H1 (cell line): ENCODE measurements at regions not wholly inside any gene's neighbourhood (a gene's known extent, or its start where the extent isn't known, plus 50 kb on each side); places are given as distances from the start of the nearest gene placed in this dataset.

Experiments
- CTCF ChIA-PET: fragments of 300-600 bp; sonication (Branson Sonifier 250); formaldehyde crosslinking; loops from one replicate; lab custom pipeline; 2021; ENCODE audit not compliant: partially characterized antibody; lab: Charles Lee
- POLR2A ChIA-PET: fragments of 300-600 bp; sonication (Branson Sonifier 250); formaldehyde crosslinking; loops from one replicate; lab custom pipeline; 2021; ENCODE audit warnings: inconsistent platforms; ENCODE audit not compliant: partially characterized antibody; lab: Charles Lee
- DNase-seq, 2 experiments: peaks; one replicate each; pipeline versions ENCODE4 v3.0.0 to v3.0.0-alpha.2; 2010 to 2022; ENCODE audit warnings: low spot score in 2 of 2, low read depth in 1 of 2, mixed read lengths in 1 of 2
- FAIRE-seq: peaks from 2 replicates; lab custom pipeline; 2011; peaks lifted over from hg19 to GRCh38; lab: Jason Lieb, UNC
- H2AFZ ChIP-seq: 2 replicates; pipeline ENCODE4 v1.8.1; 2012; ENCODE audit warnings: low read length, inconsistent platforms
- H2AK5ac ChIP-seq: 2 replicates; pipeline ENCODE4 v1.6.1; 2013; ENCODE audit warnings: low read depth, low read length
- H2BK120ac ChIP-seq: replicated peaks from 2 replicates; pipeline ENCODE3; 2013; ENCODE audit warnings: low read depth, low read length, inconsistent platforms
- H2BK12ac ChIP-seq: 2 replicates; pipeline ENCODE4 v1.6.1; 2013; ENCODE audit warnings: low read depth, low read length
- H2BK15ac ChIP-seq: 2 replicates; pipeline ENCODE4 v1.6.1; 2013; ENCODE audit warnings: low read length
- H2BK20ac ChIP-seq: 2 replicates; pipeline ENCODE4 v1.6.1; 2013; ENCODE audit warnings: low read length
- H2BK5ac ChIP-seq: 2 replicates; pipeline ENCODE4 v1.6.1; 2013; ENCODE audit warnings: low read depth, low read length
- H3K14ac ChIP-seq: 2 replicates; pipeline ENCODE4 v1.6.1; 2013; ENCODE audit warnings: inconsistent platforms; ENCODE audit not compliant: insufficient read length
- H3K18ac ChIP-seq: 2 replicates; pipeline ENCODE4 v1.6.1; 2013; ENCODE audit warnings: low read length; ENCODE audit errors: extremely low read depth
- H3K23ac ChIP-seq: 2 replicates; pipeline ENCODE4 v1.6.1; 2013; ENCODE audit warnings: inconsistent platforms; ENCODE audit not compliant: insufficient read length
- H3K23me2 ChIP-seq: 2 replicates; pipeline ENCODE4 v1.6.1; 2013; ENCODE audit warnings: low read depth, low read length
- H3K27ac ChIP-seq: 2 replicates; pipeline ENCODE4 v1.6.1; 2011; ENCODE audit warnings: low read depth, low read length, inconsistent platforms
- H3K27me3 ChIP-seq, 4 experiments: replicated peaks in 1 of 4; 1 replicate in 1 of 4; 2 replicates in 3 of 4; pipeline versions ENCODE4 v1.6.1 to v1.8.1; 2011 to 2013; ENCODE audit warnings: low read length in 3 of 4, mild to moderate bottlenecking in 3 of 4, inconsistent platforms in 2 of 4, mixed read lengths in 2 of 4, moderate library complexity in 1 of 4; ENCODE audit not compliant: control insufficient read depth in 3 of 4, insufficient read depth in 3 of 4; ENCODE audit errors: extremely low read depth in 1 of 4
- H3K36me3 ChIP-seq, 4 experiments: 2 replicates each; pipeline versions ENCODE4 v1.6.1 to v1.8.1; 2011 to 2013; ENCODE audit warnings: mild to moderate bottlenecking in 4 of 4, low read length in 3 of 4, moderate library complexity in 2 of 4, control low read depth in 1 of 4, inconsistent platforms in 1 of 4; ENCODE audit not compliant: insufficient read depth in 4 of 4, control insufficient read depth in 2 of 4
- H3K4ac ChIP-seq: replicated peaks from 2 replicates; pipeline ENCODE3; 2013; ENCODE audit warnings: low read length, low read depth, mixed read lengths, inconsistent platforms; ENCODE audit not compliant: insufficient read length
- H3K4me1 ChIP-seq, 4 experiments: replicated peaks in 1 of 4; 1 replicate in 1 of 4; 2 replicates in 3 of 4; pipeline versions ENCODE4 v1.6.1 to v1.8.1; 2011 to 2013; ENCODE audit warnings: low read length in 3 of 4, inconsistent platforms in 2 of 4, mixed read lengths in 1 of 4; ENCODE audit not compliant: insufficient read depth in 4 of 4, control insufficient read depth in 3 of 4
- H3K4me2 ChIP-seq, 2 experiments: 2 replicates each; pipeline versions ENCODE4 v1.6.1 to v1.8.1; 2011 to 2013; ENCODE audit warnings: low read depth in 2 of 2, low read length in 2 of 2, control low read depth in 1 of 2, inconsistent platforms in 1 of 2, mild to moderate bottlenecking in 1 of 2; ENCODE audit not compliant: insufficient read depth in 1 of 2
- H3K4me3 ChIP-seq, 4 experiments: fragments of 200-600, 300-600 bp in 1 of 4; sonication (generic), shearing (Covaris generic), sonication (Bioruptor Twin) in 1 of 4; 2 replicates each; pipeline versions ENCODE4 v1.5.1 to v1.8.1; 2011 to 2016; ENCODE audit warnings: low read length in 4 of 4, low read depth in 3 of 4, control low read depth in 2 of 4, inconsistent platforms in 2 of 4, mild to moderate bottlenecking in 2 of 4, mixed read lengths in 1 of 4, moderate library complexity in 1 of 4; ENCODE audit not compliant: insufficient read depth in 2 of 4; ENCODE audit errors: extremely low read depth in 1 of 4
- H3K56ac ChIP-seq: replicated peaks from 2 replicates; pipeline ENCODE3; 2013; ENCODE audit warnings: low read depth, mild to moderate bottlenecking, mixed read lengths, low read length, inconsistent platforms; ENCODE audit not compliant: insufficient read length
- H3K79me1 ChIP-seq: 2 replicates; pipeline ENCODE4 v1.6.1; 2013; ENCODE audit warnings: low read depth, low read length, control low read depth
- H3K79me2 ChIP-seq, 2 experiments: 2 replicates each; pipeline versions ENCODE4 v1.6.1 to v1.8.1; 2012 to 2013; ENCODE audit warnings: low read length in 2 of 2, mild to moderate bottlenecking in 2 of 2, inconsistent platforms in 1 of 2; ENCODE audit not compliant: insufficient read depth in 2 of 2, control insufficient read depth in 1 of 2
- H3K9ac ChIP-seq, 4 experiments: replicated peaks in 1 of 4; 1 replicate in 1 of 4; 2 replicates in 3 of 4; pipeline versions ENCODE4 v1.6.1 to v1.8.1; 2011 to 2013; ENCODE audit warnings: low read depth in 3 of 4, low read length in 3 of 4, control low read depth in 2 of 4, mild to moderate bottlenecking in 2 of 4, moderate library complexity in 2 of 4, inconsistent platforms in 1 of 4; ENCODE audit errors: extremely low read depth in 1 of 4
- H3K9me3 ChIP-seq, 2 experiments: 2 replicates each; pipeline versions ENCODE4 v1.6.1 to v1.8.1; 2012 to 2013; ENCODE audit warnings: mild to moderate bottlenecking in 2 of 2, moderate library complexity in 2 of 2, control low read depth in 1 of 2, inconsistent platforms in 1 of 2, low read depth in 1 of 2, low read length in 1 of 2, mixed read lengths in 1 of 2; ENCODE audit not compliant: insufficient read depth in 2 of 2
- H4K20me1 ChIP-seq, 2 experiments: replicated peaks in 1 of 2; 2 replicates each; pipeline versions ENCODE3 to v1.8.1; 2011 to 2013; ENCODE audit warnings: inconsistent platforms in 2 of 2, low read length in 2 of 2, mild to moderate bottlenecking in 1 of 2; ENCODE audit not compliant: insufficient read depth in 2 of 2, control insufficient read depth in 1 of 2
- H4K5ac ChIP-seq: 2 replicates; pipeline ENCODE4 v1.6.1; 2013; ENCODE audit warnings: low read length, low read depth, mixed read lengths, inconsistent platforms; ENCODE audit not compliant: insufficient read length
- H4K8ac ChIP-seq: 2 replicates; pipeline ENCODE4 v1.8.0; 2013; ENCODE audit warnings: mild to moderate bottlenecking, moderate library complexity, low read length, inconsistent platforms; ENCODE audit not compliant: insufficient read depth; ENCODE audit errors: extremely low read depth
- H4K91ac ChIP-seq: replicated peaks from 2 replicates; pipeline ENCODE3; 2013; ENCODE audit warnings: low read length, mixed read lengths, inconsistent platforms; ENCODE audit not compliant: insufficient read length
- ASH2L ChIP-seq: fragments of 200-600, 300-600 bp; sonication (generic); IDR thresholded peaks from one replicate; pipeline ENCODE4 v1.7.1; 2017; ENCODE audit warnings: low read length
- EZH2 ChIP-seq: fragments of 200-600 bp; sonication (generic); IDR thresholded peaks from 2 replicates; pipeline ENCODE4 v1.7.1; 2012; ENCODE audit warnings: low read depth, mild to moderate bottlenecking, moderate library complexity, low read length, inconsistent platforms; ENCODE audit not compliant: severe bottlenecking
- KDM5A ChIP-seq: fragments of 200-600 bp; IDR thresholded peaks from 2 replicates; pipeline ENCODE4 v1.7.1; 2012; ENCODE audit warnings: mild to moderate bottlenecking, low read length, inconsistent platforms, mixed read lengths
- RAD21 ChIP-seq, 2 experiments: IDR thresholded peaks in 1 of 2; conservative IDR thresholded peaks in 1 of 2; 2 replicates each; pipeline ENCODE4 v1.6.1; 2011; ENCODE audit warnings: low read depth in 2 of 2, low read length in 2 of 2, improper control_type of control experiment in 1 of 2, inconsistent platforms in 1 of 2, mild to moderate bottlenecking in 1 of 2, moderate library complexity in 1 of 2
- TEAD4 ChIP-seq: IDR thresholded peaks from 2 replicates; pipeline ENCODE4 v1.6.1; 2012; ENCODE audit warnings: low read depth, low read length, inconsistent platforms, mixed read lengths
- WGBS, 2 experiments: shearing (Covaris generic) in 1 of 2; methylation state at CpG; one replicate each; pipeline versions ENCODE4 v1.1.6 to v1.1.7; 2013 to 2015; ENCODE audit warnings: low lambda C conversion rate in 2 of 2, mixed read lengths in 2 of 2, inconsistent platforms in 1 of 2, low coverage in 1 of 2, missing lambda C conversion rate in 1 of 2; ENCODE audit not compliant: insufficient replicate concordance in 2 of 2, insufficient coverage in 1 of 2, insufficient read length in 1 of 2; ENCODE audit errors: extremely low coverage in 1 of 2, missing lambda C conversion rate in 1 of 2; 5-methylcytosine and 5-hydroxymethylcytosine counted together

DNA sequence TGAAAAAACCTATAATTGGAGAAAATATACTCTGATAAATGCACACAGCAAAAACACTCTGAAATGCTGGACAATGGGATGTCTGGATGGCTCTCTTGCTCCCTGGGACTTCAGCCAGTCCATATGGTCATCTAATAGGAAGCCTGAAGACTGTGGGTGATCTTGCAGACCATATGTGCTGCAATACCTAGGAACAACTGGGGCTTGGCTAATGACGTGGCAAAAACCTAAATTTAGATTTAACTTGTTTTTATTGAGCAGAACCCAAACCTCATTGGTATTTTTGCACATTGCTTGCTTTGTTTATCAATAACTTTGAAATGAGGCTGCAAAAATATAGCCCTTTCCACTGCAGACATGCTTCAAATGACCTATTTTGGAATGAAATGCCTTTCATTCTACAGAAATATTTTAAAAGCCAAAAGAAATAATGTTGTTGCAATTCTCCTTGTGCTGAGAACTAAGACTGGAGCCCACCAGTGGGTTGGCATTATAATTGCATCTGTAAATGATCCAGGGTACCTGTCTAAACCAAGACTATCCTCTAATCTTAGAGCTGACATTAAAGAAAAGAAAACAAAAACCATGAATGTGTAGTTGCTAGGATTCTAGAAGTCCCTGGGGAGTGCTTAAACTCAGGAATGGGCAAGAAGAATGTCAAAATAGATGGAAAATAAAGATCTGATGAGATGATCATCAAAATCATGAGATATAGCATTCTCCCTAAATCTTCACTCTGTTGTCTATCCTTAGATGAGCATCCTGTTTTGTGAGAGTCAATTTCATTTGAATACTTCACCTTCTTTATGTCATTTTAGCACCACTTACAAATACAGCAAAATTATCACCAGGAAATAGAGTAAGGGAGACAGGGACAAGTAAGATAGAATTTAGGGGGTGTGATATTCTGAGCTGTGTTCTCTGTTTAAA, 152.1 kb upstream of the RIMS1 start:
- no peak overlapping the region for H3K27ac ChIP-seq
- H4K8ac ChIP-seq: no peak overlapping the region
- H3K18ac ChIP-seq: no peak overlapping the region
- FAIRE-seq: no peak
- H4K20me1 ChIP-seq: no peaks in the 10 kb centered on the region
- no peak overlapping the region for H3K23ac ChIP-seq
- no peak overlapping the region for H3K4me2 ChIP-seq
- no peaks in the 10 kb centered on the region for H3K36me3 ChIP-seq
- H2AK5ac ChIP-seq: no peak overlapping the region
- no peak overlapping the region for H3K9ac ChIP-seq
- H2BK120ac ChIP-seq: no peak overlapping the region
- H4K5ac ChIP-seq: no peak overlapping the region
- H3K27me3 ChIP-seq: no peaks in the 10 kb centered on the region
- WGBS, 2 experiments: 86% methylated on average over 1 of the region's 1 CpG; no CpG with 5 or more reads in 1 of the 2 experiments
- ChIA-PET CTCF (no interaction called here), POLR2A (no interaction called here)
- H3K23me2 ChIP-seq: no peaks in the 10 kb centered on the region
- H3K56ac ChIP-seq: no peak overlapping the region
- H3K9me3 ChIP-seq: no peaks in the 10 kb centered on the region
- H2BK15ac ChIP-seq: no peak overlapping the region
- no peak overlapping the region for H4K91ac ChIP-seq
- no peaks in the 10 kb centered on the region for H3K79me2 ChIP-seq
- no peak overlapping the region for H2BK20ac ChIP-seq
- H2BK12ac ChIP-seq: no peak overlapping the region
- no peaks in the 10 kb centered on the region for H3K4me1 ChIP-seq
- no peak for DNase-seq
- no peak overlapping the region for H3K4me3 ChIP-seq
- no peak for TF ChIP-seq RAD21 (IDR thresholded peaks at IDR 0.05 in 1 of 2, conservative IDR thresholded peaks at IDR 0.05 in 1 of 2; ENCODE audit: low read depth in 2 of 2, low read length in 2 of 2)
- TF ChIP-seq KDM5A: no peak
- TF ChIP-seq ASH2L: no peak
- TF ChIP-seq EZH2: no peak
- no peak for TF ChIP-seq TEAD4
- no peak overlapping the region for H2AFZ ChIP-seq
- no peak overlapping the region for H3K4ac ChIP-seq
- no peak overlapping the region for H3K14ac ChIP-seq
- H2BK5ac ChIP-seq: no peak overlapping the region
- no peaks in the 10 kb centered on the region for H3K79me1 ChIP-seq
